Testis (tissue), 2 donors: ENCODE measurements at regions not wholly inside any gene's neighbourhood (a gene's known extent, or its start where the extent isn't known, plus 50 kb on each side); places are given as distances from the start of the nearest gene placed in this dataset.

ENCODE experiments used
- POLR2A ChIP-seq: fragments of 450-650 bp; IDR thresholded peaks from one replicate; pipeline ENCODE4 v1.6.1; 2017; ENCODE audit warnings: antibody characterized with exemption, mild to moderate bottlenecking, moderate library complexity
- TF ChIP-seq, protein P1 (sequence below), 3 experiments: fragments of 450-650 bp in 2 of 3; fragments of 200-600 bp in 1 of 3; sonication (generic) in 1 of 3; IDR thresholded peaks; one replicate each; pipeline ENCODE4 v1.5.1; 2016 to 2019; ENCODE audit warnings: antibody characterized with exemption in 3 of 3, mild to moderate bottlenecking in 2 of 3, moderate library complexity in 1 of 3

DNA sequence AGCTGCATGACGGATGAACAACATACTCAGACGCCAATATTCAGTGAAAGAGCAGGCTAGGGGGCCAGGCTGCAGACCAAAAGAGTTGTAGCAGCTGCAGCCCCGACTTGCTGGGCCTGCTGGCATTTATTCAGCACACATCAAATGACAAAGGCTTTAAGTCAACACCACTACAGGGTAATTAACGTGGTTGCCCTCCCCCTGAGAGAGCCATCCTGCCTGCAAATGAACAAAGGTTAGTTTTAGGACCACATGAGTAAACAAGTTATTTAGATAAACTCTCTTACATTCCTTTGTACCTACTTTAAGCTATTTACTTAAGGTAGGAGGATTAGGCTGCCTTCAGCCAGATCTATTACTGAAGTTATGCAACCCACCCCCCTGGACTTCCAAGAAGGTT lies 1329.1 kb downstream of the PCDH18 start:
- TF ChIP-seq, protein P1, sequence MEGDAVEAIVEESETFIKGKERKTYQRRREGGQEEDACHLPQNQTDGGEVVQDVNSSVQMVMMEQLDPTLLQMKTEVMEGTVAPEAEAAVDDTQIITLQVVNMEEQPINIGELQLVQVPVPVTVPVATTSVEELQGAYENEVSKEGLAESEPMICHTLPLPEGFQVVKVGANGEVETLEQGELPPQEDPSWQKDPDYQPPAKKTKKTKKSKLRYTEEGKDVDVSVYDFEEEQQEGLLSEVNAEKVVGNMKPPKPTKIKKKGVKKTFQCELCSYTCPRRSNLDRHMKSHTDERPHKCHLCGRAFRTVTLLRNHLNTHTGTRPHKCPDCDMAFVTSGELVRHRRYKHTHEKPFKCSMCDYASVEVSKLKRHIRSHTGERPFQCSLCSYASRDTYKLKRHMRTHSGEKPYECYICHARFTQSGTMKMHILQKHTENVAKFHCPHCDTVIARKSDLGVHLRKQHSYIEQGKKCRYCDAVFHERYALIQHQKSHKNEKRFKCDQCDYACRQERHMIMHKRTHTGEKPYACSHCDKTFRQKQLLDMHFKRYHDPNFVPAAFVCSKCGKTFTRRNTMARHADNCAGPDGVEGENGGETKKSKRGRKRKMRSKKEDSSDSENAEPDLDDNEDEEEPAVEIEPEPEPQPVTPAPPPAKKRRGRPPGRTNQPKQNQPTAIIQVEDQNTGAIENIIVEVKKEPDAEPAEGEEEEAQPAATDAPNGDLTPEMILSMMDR (IDR thresholded peaks at IDR 0.05), result no peak
- no peak for TF ChIP-seq POLR2A
